Panc1 (cell line): ENCODE measurements at regions not wholly inside any gene's neighbourhood (a gene's known extent, or its start where the extent isn't known, plus 50 kb on each side); places are given as distances from the start of the nearest gene placed in this dataset.

Experiments
- CTCF ChIP-seq: fragments of 450-650 bp; IDR thresholded peaks from 2 replicates; pipeline ENCODE4 v1.5.1; 2017; ENCODE audit warnings: mild to moderate bottlenecking
- POLR2AphosphoS5 ChIP-seq: IDR thresholded peaks from 2 replicates; pipeline ENCODE4 v1.6.1; 2012; ENCODE audit warnings: mild to moderate bottlenecking, low read depth, low read length, moderate library complexity
- REST ChIP-seq, 2 experiments: IDR thresholded peaks; 2 replicates each; pipeline ENCODE4 v1.6.1; 2011 to 2012; ENCODE audit warnings: low read depth in 2 of 2, control low read depth in 1 of 2, low read length in 1 of 2, mild to moderate bottlenecking in 1 of 2, moderate library complexity in 1 of 2; ENCODE audit not compliant: insufficient read depth in 1 of 2
- SIN3A ChIP-seq: IDR thresholded peaks from 2 replicates; pipeline ENCODE4 v1.6.1; 2012; ENCODE audit warnings: low read depth, mild to moderate bottlenecking, low read length, moderate library complexity, borderline replicate concordance; ENCODE audit not compliant: insufficient read depth
- TCF7L2 ChIP-seq: IDR thresholded peaks from 2 replicates; pipeline ENCODE4 v1.6.1; 2011; ENCODE audit warnings: mild to moderate bottlenecking, low read depth, low read length, inconsistent platforms

- TF ChIP-seq SIN3A (no peak), CTCF (no peak), POLR2AphosphoS5 (no peak), REST (IDR thresholded peaks at IDR 0.05; ENCODE audit: insufficient read depth in 1 of 2, low read depth in 2 of 2, low read length in 1 of 2) (no peak), TCF7L2 (no peak)
Measured at GRCh38 chr6:19395316-19395715, 441.9 kb upstream of the ID4 start.
